HG03442 (cell line): ENCODE measurements at regions not wholly inside any gene's neighbourhood (a gene's known extent, or its start where the extent isn't known, plus 50 kb on each side); places are given as distances from the start of the nearest gene placed in this dataset.

Experiments used
- ATAC-seq: cut with Tn5 transposase; IDR thresholded peaks from one replicate; pipeline ENCODE4 v1.9.1; 2021; ENCODE audit warnings: mild to moderate bottlenecking, moderate library complexity; ENCODE audit not compliant: unreplicated experiment

DNA sequence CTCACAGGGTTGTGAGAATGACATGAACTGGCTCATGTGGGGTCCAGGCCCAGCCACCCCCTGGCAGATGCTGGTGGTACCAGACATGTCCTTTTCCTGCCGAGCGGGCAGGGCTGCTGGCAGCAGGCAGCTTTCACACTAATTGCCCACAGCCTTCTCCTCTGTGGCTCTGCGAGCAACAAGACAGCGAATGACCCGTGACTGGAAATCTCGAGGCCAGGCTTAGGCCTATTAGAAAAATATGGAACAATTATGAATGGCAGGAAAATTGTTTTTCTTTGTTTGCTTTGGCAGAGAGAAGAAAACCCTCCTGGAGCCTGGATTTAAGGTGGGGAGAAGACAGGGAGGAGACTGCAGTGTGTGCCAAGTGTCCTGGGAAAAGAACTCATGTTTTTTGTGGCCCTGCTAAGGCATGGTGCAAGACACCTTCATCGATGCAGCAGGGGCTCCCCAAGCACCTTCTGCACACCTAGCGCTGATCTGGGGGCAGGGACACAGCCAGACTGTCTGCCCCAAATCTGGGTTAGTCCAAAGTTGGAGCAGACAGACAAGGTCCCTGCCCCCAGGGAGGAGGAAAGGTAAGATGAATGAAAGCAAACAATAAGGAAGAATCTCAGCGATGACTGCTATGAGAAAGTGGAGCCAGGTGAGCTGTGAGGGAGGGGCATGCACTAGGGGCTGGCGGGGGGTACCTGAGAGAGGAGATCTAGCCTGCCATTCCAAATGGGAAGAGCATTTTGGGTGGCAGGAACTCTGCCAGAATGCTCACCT lies 193.8 kb upstream of the TLE3 start:
- ATAC-seq: no peak

DNA sequence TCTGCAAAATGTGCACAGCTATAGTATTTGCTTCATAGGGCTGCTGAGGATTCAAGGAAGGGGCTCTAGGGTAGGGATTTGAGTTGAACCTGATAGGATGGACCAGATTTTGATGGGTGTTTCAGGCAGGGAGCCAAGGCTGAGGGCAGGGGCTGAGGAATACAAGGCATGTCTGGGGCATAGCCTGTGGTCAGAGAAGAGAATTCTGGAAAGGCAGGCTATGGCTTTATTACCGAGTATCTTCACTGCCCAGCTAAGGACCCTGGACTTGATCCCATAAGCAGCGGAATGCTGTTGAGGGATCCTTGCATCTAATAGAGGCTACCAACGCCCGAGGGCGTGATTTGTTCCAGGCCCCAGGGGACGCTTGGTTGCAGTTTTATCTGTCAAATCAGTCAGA lies 193.0 kb upstream of the TLE3 start:
- ATAC-seq: no peak

GRCh38 chr15:70289191-70289955 lies 191.7 kb upstream of the TLE3 start:
- ATAC-seq: no peak

DNA sequence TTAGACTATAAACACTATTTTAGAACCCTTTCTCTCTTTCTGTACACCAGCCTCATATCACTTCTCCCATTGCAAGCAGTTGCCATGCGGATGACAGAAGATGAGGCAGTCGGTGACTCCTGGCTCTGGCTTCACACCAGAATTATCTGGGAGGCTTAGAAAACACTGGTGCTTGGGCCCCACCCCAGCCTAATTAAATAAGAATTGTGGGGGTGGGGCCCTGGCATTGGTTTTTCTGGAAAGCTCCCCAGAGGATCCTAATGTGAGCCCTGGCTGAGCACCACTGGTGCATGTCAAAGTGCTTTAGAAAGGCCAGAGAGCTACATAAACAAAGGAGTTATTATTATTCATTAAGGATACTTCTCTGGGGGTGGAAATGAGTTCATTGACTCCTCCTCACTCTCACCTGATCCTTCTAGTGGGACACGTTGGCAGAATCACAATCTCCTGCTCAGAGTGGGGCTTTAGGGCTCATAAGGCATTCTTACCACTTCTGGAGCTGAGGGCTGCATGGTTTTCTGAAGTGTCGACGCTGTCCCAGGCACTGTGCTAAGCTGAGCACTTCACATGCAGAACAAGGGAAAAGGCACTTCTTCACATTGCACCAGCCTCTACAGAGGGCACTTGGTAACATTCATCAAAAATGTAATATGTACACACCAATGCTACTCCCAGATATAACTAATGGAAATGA lies 188.5 kb upstream of the TLE3 start:
- no peak for ATAC-seq

DNA sequence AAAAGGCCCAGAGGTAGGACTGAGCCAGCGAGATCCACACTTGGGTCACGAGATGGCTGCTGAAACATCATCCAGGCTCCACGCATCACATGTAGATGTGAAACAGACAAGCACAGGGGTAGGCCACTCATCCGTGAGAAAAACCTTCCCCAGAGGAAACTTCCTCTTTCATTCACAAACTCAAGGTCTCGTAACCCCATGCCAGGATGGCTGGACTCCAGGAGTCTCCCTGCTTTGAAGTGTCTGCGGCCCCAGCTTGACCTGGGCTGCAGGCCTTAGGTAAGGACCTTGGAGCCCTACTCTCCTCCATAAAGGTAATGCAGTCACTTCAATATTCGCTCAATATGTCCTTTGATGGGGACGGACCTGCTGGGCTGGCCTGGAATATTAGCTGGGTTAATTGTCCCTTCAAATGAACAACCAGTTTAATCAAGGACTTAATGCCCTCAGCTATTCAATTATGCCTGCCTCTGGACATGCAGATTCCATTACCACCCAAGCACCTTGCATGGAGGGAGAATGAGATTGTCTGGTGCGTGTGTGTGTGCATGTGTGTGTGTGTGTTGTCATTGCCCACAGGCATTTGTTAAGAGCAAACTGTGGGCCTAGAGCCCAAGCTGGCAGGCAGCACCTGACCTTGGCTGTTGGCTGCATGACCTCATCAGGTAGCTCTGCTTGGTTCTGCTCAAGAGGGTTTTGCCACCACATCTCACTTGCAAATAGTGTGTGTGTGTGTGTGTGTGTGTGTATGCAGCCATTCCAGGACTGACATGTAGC lies 186.9 kb upstream of the TLE3 start:
- no peak for ATAC-seq

DNA sequence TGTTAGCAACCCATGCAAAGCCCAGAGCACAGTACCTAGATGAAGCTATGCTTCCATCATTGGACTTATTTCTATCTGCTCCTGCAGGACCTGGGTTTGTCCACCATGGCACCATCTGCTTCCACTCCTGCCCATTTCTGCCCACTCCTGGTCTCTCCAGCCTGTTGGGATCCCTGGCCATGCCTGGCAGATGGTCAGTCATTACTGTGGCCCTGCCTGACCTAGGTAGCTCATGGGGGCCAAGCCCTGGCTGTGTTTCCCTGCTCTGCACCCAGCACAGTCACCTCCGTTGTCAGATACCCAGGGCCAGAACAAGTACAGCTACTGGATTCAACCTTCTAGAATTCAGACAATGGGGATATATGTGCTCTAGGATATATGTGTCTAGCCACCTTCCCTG lies 185.8 kb upstream of the TLE3 start:
- no peak for ATAC-seq

GRCh38 chr15:70281811-70282307 lies 184.1 kb upstream of the TLE3 start:
- no peak for ATAC-seq

- no peak for ATAC-seq
Observed at GRCh38 chr15:70281261-70281810, 183.6 kb upstream of the TLE3 start.

- no peak for ATAC-seq
Observed at GRCh38 chr15:70280781-70281180, 183.1 kb upstream of the TLE3 start.

- ATAC-seq: no peak
Observed at GRCh38 chr15:70279096-70279495, 181.4 kb upstream of the TLE3 start.

DNA sequence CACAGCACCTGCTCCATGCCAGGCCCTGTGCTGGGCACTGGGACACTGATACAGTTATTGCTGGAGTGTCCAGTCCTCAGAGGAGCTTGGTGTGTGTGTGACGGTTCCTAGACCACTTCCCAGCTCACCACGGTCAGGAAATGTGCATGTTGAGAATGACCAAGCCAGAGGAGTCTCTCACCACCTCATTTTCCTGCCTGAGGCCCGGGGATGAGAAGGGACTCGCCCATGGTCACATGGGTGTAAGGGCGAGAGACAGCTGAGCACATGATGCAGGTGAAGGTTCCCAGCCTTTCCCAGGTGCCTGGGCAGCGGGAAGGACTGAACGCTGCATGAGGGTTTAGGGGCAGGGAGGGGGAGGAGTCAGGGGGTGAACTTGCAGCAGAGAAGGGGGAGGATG lies 180.9 kb upstream of the TLE3 start:
- ATAC-seq: no peak

DNA sequence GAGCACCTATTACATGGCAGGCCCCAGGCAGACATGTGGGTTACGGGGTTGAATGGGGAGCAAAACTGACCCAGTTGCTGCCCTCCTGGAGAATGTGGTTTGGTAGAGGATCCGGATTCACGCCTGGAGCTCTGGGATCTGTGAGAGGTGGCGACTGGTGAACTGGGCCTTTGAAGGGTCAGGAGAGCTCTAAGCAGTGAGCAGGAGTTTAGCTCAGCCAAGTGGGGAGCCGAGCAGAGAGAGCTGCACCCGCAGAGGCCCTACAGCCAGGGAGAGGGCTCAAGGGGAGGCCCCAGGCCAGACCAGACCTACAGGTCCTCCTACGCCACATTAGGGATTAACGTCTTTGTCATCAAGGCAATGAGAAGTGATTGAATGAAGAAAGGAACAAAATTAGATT lies 179.8 kb upstream of the TLE3 start:
- ATAC-seq: no peak

DNA sequence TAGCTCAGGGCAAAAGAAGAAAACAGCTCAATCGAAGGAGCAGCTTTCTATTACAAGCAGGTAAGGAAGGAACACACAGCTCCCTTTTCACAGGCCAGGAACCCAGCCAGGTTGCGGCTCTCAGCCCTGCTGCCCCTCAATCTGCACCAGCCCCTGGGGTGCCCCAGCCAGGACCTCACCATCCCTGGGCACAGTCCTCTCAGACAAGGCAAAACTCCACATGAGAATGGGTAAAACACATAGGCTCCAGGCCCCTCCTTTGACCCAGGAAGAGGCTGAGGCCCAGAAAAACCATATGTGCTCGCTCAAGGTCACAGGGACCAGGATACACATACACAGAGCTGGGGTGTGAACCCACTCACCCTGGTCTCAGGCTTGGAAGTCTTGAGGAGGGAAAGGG lies 178.7 kb upstream of the TLE3 start:
- ATAC-seq: no peak

- ATAC-seq: no peak
Observed at GRCh38 chr15:70275461-70276138, 177.9 kb upstream of the TLE3 start.

- ATAC-seq: no peak
Observed at GRCh38 chr15:70274908-70275307, 177.2 kb upstream of the TLE3 start.

DNA sequence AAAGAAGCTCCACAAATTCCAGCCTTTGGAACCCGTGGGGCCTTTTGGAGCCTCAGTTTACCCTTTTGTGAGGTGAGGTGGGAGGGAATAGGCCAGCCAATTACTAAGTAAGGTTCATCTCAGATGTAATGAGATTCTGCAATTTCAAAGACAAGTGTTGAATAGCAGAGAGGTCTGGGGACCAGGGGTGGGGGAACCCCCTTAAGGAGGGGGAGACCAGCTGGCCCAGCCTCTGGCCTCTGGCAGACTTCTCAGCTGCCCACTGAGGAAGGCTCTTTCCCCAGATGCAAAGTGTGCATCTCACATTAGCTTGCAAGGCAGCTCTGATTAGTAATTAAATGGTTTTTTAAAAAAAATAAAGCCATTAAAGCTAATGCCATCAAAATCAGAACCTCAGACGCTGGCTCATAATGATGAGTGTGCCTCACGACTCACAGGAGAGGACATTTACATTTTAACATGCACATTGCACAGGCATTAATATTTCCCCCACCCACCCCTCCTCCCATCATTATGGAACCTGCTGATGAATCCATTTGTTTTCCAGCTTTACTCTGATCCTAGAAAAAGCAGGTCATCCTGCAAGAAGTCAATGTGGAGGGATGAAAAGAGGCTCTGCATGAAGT lies 176.7 kb upstream of the TLE3 start:
- ATAC-seq: no peak

- ATAC-seq: no peak
Observed at GRCh38 chr15:70273808-70274207, 176.1 kb upstream of the TLE3 start.

GRCh38 chr15:70272565-70273355 lies 175.0 kb upstream of the TLE3 start:
- ATAC-seq: no peak
